ENCODE measurements at regions not wholly inside any gene's neighbourhood (a gene's known extent, or its start where the extent isn't known, plus 50 kb on each side); places are given as distances from the start of the nearest gene placed in this dataset.

DNA sequence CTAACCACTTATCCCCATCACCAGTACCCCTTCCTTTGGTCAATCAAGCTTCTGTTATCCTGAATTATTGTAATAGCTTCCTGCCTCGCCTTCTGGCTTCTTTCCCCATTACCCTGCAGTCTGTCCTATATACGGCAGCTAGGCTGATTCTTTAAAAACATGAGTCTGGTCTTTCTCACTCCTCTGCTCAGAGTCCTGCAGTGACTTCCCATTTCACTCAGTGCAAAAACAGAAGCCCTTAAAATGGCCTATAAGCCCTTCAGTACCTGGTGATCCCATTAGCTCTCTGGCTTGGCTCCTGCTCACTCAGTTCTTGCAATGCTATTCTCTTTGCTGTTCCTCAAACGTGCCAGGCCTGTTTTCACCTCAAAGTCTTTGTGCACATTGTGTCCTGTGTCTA is 58.4 kb downstream of the JRKL start:
- TF ChIP-seq, protein P1, sequence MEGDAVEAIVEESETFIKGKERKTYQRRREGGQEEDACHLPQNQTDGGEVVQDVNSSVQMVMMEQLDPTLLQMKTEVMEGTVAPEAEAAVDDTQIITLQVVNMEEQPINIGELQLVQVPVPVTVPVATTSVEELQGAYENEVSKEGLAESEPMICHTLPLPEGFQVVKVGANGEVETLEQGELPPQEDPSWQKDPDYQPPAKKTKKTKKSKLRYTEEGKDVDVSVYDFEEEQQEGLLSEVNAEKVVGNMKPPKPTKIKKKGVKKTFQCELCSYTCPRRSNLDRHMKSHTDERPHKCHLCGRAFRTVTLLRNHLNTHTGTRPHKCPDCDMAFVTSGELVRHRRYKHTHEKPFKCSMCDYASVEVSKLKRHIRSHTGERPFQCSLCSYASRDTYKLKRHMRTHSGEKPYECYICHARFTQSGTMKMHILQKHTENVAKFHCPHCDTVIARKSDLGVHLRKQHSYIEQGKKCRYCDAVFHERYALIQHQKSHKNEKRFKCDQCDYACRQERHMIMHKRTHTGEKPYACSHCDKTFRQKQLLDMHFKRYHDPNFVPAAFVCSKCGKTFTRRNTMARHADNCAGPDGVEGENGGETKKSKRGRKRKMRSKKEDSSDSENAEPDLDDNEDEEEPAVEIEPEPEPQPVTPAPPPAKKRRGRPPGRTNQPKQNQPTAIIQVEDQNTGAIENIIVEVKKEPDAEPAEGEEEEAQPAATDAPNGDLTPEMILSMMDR (IDR thresholded peaks at IDR 0.05 in 4 of 5, conservative IDR thresholded peaks at IDR 0.05 in 1 of 5) = no peak
- no peak for TF ChIP-seq POLR2A (IDR thresholded peaks at IDR 0.05)

Data from gastrocnemius medialis (tissue), 4 donors.